Subcutaneous abdominal adipose tissue (tissue), 5 donors: ENCODE measurements at regions not wholly inside any gene's neighbourhood (a gene's known extent, or its start where the extent isn't known, plus 50 kb on each side); places are given as distances from the start of the nearest gene placed in this dataset.

Source experiments
- H3K27ac ChIP-seq: one replicate; pipeline ENCODE4 v1.7.0; 2013; ENCODE audit warnings: low read depth, mild to moderate bottlenecking, inconsistent platforms, low read length, moderate library complexity
- H3K27me3 ChIP-seq, 5 donors: one replicate each; pipeline ENCODE4 v1.7.0; 2013; ENCODE audit warnings: low read length in 5 of 5, inconsistent platforms in 1 of 5; ENCODE audit not compliant: control insufficient read depth in 5 of 5, insufficient read depth in 4 of 5
- H3K36me3 ChIP-seq, 5 donors: one replicate each; pipeline ENCODE4 v1.7.0; 2013; ENCODE audit warnings: low read length in 5 of 5; ENCODE audit not compliant: control insufficient read depth in 5 of 5, insufficient read depth in 5 of 5
- H3K4me1 ChIP-seq, 5 donors: one replicate each; pipeline ENCODE4 v1.7.0; 2013; ENCODE audit warnings: low read length in 5 of 5, mild to moderate bottlenecking in 3 of 5, moderate library complexity in 1 of 5; ENCODE audit not compliant: control insufficient read depth in 5 of 5, insufficient read depth in 5 of 5
- H3K4me3 ChIP-seq, 5 donors: one replicate each; pipeline ENCODE4 v1.7.0; 2013; ENCODE audit warnings: low read length in 5 of 5, low read depth in 1 of 5
- H3K9ac ChIP-seq, 5 donors: one replicate each; pipeline ENCODE4 v1.7.0; 2013; ENCODE audit warnings: low read length in 5 of 5, mild to moderate bottlenecking in 4 of 5, moderate library complexity in 3 of 5
- H3K9me3 ChIP-seq, 5 donors: one replicate each; pipeline ENCODE4 v1.7.0; 2013; ENCODE audit warnings: low read length in 5 of 5; ENCODE audit not compliant: control insufficient read depth in 5 of 5
- donor health status: healthy.
- donor health status: healthy.
- donor health status: healthy.
- donor health status: healthy.
- donor health status: healthy.

DNA sequence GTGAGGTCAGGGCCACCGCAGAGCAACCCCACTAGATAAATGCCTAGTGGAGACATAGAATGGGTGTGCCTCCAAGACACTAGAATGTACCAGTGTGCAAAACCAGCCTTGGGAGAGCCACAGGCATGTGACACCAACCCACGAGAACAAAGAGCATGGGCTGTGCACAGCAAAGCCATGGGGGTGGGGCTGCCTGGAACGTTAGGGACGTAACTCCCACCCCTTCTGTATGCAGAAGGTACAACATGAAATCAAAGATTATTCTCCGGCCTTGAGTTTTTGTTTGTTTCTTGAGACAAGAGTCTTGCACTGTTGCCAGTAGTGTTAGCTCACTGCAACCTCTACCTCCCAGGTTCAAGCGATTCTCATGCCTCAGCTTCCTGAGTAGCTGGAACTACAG, 99.5 kb downstream of the MID1IP1 start:
- H3K9ac ChIP-seq, result no peak overlapping the region
- peaks cover 0 to 4% (median 0%) of the 10 kb centered on the region in 5 donors for H3K9me3 ChIP-seq
- H3K27ac ChIP-seq, result no peak overlapping the region
- H3K36me3 ChIP-seq, result no peaks in the 10 kb centered on the region
- no peak overlapping the region for H3K4me3 ChIP-seq
- no peaks in the 10 kb centered on the region for H3K4me1 ChIP-seq
- peaks cover 0 to 11% (median 0%) of the 10 kb centered on the region in 5 donors for H3K27me3 ChIP-seq

DNA sequence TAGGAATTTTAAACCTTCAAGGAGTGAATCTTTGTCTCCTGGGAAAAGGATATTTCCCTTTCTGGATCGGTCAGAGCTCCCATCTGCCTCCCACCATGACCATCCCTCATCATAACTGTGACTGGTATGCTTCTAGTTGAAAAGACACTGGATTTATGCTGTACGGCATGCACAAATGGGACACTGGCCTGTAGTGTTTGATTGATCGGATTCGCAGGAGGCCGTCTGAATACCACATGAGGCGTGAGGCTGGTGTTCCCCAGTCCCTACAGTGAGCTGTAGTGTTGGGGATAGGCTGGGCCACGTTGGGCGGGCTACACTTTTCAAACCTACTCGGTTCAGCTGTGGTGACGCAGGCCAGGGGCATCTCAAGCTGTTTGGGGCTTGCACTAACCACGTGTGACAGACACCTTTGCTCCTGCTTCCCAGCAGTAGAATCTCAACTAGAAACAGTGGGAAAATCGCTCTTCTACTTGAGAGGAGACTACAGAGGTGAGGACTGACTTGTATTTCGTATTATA, 101.8 kb downstream of the MID1IP1 start:
- Histone ChIP-seq H3K27ac (no peak overlapping the region), H3K4me1 (no peaks in the 10 kb centered on the region), H3K9ac (no peak overlapping the region)

DNA sequence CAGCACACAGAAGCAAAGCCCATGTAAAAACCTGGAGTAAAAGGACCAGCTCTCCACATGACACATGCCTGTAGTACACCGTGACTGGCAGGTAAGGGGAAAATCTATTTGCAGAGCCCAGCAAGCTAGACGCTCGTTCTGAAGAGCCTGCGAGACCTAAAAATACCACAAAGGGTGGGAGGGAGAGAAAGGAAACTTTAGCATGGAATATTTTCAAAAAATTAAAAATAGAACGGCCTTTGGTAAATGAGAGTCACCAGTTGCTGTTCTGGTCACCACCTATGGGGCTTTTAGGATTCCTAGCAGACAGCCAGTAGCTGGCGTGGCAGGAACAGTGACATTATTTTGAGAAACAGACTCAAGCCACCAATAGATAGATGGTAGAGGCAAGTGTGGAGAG, 115.5 kb downstream of the MID1IP1 start:
- H3K4me3 ChIP-seq, result no peak overlapping the region
- H3K36me3 ChIP-seq, result no peaks in the 10 kb centered on the region
- H3K9me3 ChIP-seq, result peaks cover 0 to 7% (median 0%) of the 10 kb centered on the region in 5 donors
- H3K9ac ChIP-seq, result no peak overlapping the region
- no peak overlapping the region for H3K27ac ChIP-seq
- H3K27me3 ChIP-seq, result peaks cover 0 to 4% (median 0%) of the 10 kb centered on the region in 5 donors
- H3K4me1 ChIP-seq, result no peaks in the 10 kb centered on the region

More for the DNA sequence above, 101.8 kb downstream of the MID1IP1 start:
- Histone ChIP-seq H3K36me3 (no peaks in the 10 kb centered on the region), H3K9me3 (peaks cover 0 to 4% (median 0%) of the 10 kb centered on the region in 5 donors), H3K27me3 (peaks cover 0 to 7% (median 0%) of the 10 kb centered on the region in 5 donors), H3K4me3 (no peak overlapping the region)

DNA sequence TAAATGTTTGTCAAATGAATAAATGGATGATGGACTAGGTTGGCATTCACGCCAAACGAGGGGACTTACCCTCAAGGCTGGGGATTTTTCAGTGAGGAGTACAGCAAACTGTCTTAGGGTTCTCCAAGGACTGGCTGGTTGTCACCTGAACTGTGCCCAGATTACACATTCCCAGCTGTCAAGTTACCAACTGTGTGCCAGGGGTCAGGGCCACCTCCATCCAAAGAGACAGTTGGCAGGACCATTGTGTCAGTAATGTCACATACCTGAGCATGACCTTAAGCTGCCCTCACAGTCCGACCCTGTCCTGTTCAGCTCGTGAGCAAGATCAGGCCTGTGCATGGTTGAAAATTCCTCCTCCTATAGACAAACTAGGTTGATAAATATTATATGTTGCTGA, 116.7 kb downstream of the MID1IP1 start:
- H3K27me3 ChIP-seq, result peaks cover 0 to 4% (median 0%) of the 10 kb centered on the region in 5 donors

DNA sequence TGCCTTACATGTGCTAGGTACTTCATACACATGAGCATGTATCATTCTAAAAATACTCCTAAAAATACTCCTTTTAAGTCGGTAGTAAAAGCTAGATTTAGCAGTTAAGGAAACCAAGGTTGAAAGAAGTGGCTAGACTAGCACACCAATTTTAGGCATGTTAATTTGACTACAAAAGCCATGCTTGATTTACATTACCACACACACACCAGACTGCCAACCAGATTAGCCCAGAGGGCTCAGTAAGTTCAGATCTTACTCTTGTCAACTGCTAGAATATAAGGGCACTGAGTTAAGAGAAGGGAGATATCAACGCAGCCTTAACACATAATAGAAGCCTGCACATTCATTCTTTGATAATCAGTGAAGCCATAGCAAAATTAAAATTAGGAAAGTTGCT, 117.9 kb downstream of the MID1IP1 start:
- Histone ChIP-seq H3K27ac (no peak overlapping the region), H3K9ac (no peak overlapping the region), H3K36me3 (no peaks in the 10 kb centered on the region), H3K4me3 (no peak overlapping the region), H3K27me3 (peaks cover 0 to 8% (median 0%) of the 10 kb centered on the region in 5 donors), H3K4me1 (no peaks in the 10 kb centered on the region), H3K9me3 (peaks cover 0 to 3% (median 0%) of the 10 kb centered on the region in 5 donors)

More for the DNA sequence above, 116.7 kb downstream of the MID1IP1 start:
- H3K27ac ChIP-seq, result no peak overlapping the region
- H3K9ac ChIP-seq, result no peak overlapping the region
- H3K9me3 ChIP-seq, result peaks cover 0 to 7% (median 0%) of the 10 kb centered on the region in 5 donors
- no peak overlapping the region for H3K4me3 ChIP-seq
- no peaks in the 10 kb centered on the region for H3K36me3 ChIP-seq
- H3K4me1 ChIP-seq, result no peaks in the 10 kb centered on the region

DNA sequence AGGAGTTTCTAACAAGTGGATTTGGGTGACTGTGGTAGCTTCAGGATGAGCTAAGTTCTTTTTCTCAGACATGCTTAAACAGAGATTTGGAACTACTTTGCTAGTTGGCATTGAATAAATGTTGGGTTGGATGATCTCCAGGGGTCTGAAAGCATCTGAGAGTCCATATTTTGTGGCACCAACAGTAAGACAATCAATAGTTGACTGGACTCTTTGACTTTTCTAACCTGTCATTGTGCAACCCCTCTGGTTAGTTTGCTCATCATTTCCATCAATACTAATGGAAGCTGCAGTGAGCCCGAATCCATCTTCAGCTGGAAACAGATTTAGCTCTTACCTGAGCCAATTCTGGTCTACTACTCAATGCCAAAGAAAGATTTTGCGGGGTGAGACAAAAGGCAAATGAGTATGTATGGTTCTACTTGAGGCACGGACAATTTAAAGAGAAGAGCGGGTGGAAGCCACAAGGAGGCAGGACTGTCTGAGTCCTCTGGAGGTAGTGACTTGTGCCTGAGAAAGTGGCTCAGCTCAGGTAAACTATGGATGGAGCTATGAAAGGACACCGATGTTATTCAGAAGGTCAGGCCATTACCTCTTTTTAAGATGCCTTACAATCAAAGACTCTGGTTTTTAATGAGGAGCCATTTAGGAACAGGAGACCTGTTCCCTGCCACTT, 118.7 kb downstream of the MID1IP1 start:
- H3K4me3 ChIP-seq, result no peak overlapping the region

DNA sequence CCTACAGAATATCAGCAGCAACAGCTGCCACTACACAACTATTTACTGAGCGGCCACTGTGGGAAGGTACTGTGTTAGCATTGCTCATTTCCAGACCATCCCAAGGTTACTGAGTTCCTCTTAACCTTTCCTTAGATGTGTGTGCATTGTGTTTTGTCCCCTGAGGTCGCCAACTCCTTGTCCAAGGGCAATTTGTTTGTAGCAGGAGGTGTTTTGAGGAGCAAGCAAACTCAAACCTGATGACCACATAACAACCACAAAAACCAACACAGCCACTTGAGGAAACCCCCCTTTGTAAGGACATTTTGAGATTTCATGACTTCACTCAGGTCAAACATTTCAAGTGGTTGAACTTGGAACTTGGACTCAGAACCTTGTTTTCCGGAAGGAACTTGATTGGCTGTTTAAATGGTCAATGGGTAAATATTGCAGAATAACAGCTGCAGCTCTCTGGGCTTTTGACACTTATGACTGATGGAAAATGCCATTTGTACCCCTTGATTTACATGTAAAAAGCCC, 122.3 kb downstream of the MID1IP1 start:
- no peak overlapping the region for H3K4me3 ChIP-seq
- peaks cover 0 to 14% (median 0%) of the 10 kb centered on the region in 5 donors for H3K27me3 ChIP-seq
- H3K4me1 ChIP-seq, result no peaks in the 10 kb centered on the region
- H3K9me3 ChIP-seq, result peaks cover 0 to 4% (median 0%) of the 10 kb centered on the region in 5 donors
- H3K9ac ChIP-seq, result no peak overlapping the region
- H3K27ac ChIP-seq, result no peak overlapping the region
- no peaks in the 10 kb centered on the region for H3K36me3 ChIP-seq

More for the DNA sequence above, 118.7 kb downstream of the MID1IP1 start:
- Histone ChIP-seq H3K27me3 (peaks cover 0 to 8% (median 0%) of the 10 kb centered on the region in 5 donors), H3K9ac (no peak overlapping the region), H3K36me3 (no peaks in the 10 kb centered on the region), H3K9me3 (peaks cover 0 to under 1% (median 0%) of the 10 kb centered on the region in 5 donors), H3K4me1 (no peaks in the 10 kb centered on the region), H3K27ac (no peak overlapping the region)

DNA sequence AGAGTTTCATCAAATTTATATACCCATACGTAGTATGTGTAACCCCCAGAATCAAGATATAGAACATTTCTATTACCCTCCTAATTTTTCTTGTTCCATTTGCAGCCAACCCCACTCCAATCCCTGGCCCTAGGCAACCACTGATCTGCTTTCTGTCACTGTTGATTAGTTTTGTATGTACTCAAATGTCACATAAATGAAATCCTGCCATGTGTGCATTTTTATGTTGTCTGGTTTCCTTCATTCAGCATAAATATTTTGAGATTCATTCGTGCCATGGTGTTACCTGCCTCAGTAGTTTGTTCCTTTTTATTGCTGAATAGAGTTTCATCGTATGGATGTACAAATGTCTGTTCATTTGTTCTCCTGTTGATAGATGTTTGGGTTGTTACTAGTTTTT, 126.3 kb downstream of the MID1IP1 start:
- no peak overlapping the region for H3K9ac ChIP-seq
- peaks cover 0 to 18% (median 0%) of the 10 kb centered on the region in 5 donors for H3K27me3 ChIP-seq
- no peak overlapping the region for H3K27ac ChIP-seq
- H3K4me3 ChIP-seq, result no peak overlapping the region
- H3K4me1 ChIP-seq, result peaks cover 0 to 2% (median 0%) of the 10 kb centered on the region in 5 donors
- H3K9me3 ChIP-seq, result peaks cover 0 to 7% (median 3%) of the 10 kb centered on the region in 5 donors
- H3K36me3 ChIP-seq, result no peaks in the 10 kb centered on the region

DNA sequence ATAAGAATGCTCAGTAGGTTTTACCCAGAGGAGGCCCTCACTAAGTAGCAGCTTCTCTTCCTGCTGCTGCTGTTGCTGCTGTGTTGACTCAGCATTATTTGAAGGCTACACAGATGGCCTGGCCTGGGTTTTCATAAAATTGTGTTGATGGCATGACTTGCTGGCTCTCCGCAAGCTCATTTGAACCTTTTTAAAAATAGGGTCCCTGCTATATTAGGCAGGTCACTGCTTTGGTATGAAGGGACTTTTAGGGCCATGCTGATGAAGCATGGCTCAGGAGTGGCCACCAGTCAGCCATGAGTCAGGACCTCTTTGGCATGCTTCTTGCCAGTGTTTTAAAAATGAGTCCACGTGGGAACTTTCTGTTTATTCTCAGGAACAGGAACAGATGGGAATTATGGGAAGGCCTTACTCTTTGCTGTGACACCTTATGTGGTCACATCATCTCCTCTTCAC, 128.7 kb downstream of the MID1IP1 start:
- Histone ChIP-seq H3K9me3 (peaks cover 0 to 7% (median 3%) of the 10 kb centered on the region in 5 donors), H3K27ac (no peak overlapping the region), H3K36me3 (no peaks in the 10 kb centered on the region), H3K4me1 (peaks cover 0 to 2% (median 0%) of the 10 kb centered on the region in 5 donors), H3K4me3 (no peak overlapping the region), H3K27me3 (peaks cover 0 to 24% (median 2%) of the 10 kb centered on the region in 5 donors), H3K9ac (peak overlapping the region in 1 of 5 donors; percentile 22)

DNA sequence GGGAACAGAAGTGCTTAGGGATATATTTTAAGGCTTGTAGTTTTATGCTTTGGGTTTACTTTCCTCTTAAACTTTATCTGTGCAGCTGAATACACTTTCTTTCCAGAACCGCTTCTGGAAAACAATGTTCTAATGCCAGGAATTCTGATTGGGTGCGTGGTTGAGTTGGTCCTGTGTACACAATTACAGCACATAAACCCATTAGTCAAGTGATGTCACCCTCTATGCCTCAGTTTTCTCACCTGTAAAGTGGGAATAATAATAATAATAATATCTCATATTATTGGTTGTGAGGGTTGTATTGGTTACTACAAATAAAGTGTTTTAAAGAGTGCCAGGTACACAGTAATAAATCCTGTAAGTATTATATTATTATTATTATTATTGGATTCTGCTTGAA, 129.2 kb downstream of the MID1IP1 start:
- Histone ChIP-seq H3K9me3 (peaks cover 0 to 7% (median 0%) of the 10 kb centered on the region in 5 donors), H3K36me3 (no peaks in the 10 kb centered on the region), H3K27me3 (peaks cover 0 to 23% (median 5%) of the 10 kb centered on the region in 5 donors), H3K4me3 (no peak overlapping the region), H3K4me1 (peaks cover 0 to 2% (median 0%) of the 10 kb centered on the region in 5 donors), H3K9ac (peak overlapping the region in 1 of 5 donors; percentile 22), H3K27ac (no peak overlapping the region)
